WTC11 (cell line): ENCODE measurements at regions not wholly inside any gene's neighbourhood (a gene's known extent, or its start where the extent isn't known, plus 50 kb on each side); places are given as distances from the start of the nearest gene placed in this dataset.

Experiments
- ATAC-seq: fragments of 200-7000 bp; cut with Tn5 transposase; 2 replicates; pipeline ENCODE4 v1.10.0; 2021; ENCODE audit warnings: mild to moderate bottlenecking, moderate library complexity
- CTCF ChIA-PET: fragments of 300-600 bp; sonication (Branson Sonifier 250); formaldehyde crosslinking; loops from one replicate; lab custom pipeline; 2021; ENCODE audit warnings: antibody characterized with exemption; lab: Charles Lee
- POLR2A ChIA-PET: fragments of 350-600 bp; sonication (Branson Sonifier 250); formaldehyde crosslinking; loops from one replicate; lab custom pipeline; 2021; ENCODE audit warnings: antibody characterized with exemption; lab: Charles Lee
- DNase-seq: peaks from one replicate; pipeline ENCODE4 v3.0.0; 2021; ENCODE audit warnings: low spot score
- H3K27ac Mint-ChIP-seq: 2 replicates; pipeline ENCODE4 v1.8.0; 2021; ENCODE audit warnings: mixed read lengths
- H3K27me3 Mint-ChIP-seq: 2 replicates; pipeline ENCODE4 v1.8.0; 2021; ENCODE audit warnings: low read depth, mild to moderate bottlenecking, moderate library complexity, mixed read lengths
- H3K36me3 Mint-ChIP-seq: 2 replicates; pipeline ENCODE4 v1.8.0; 2021; ENCODE audit warnings: mixed read lengths
- H3K4me1 Mint-ChIP-seq: 2 replicates; pipeline ENCODE4 v1.8.0; 2022; ENCODE audit warnings: mixed read lengths
- H3K4me3 Mint-ChIP-seq: 2 replicates; pipeline ENCODE4 v1.8.0; 2021; ENCODE audit warnings: mild to moderate bottlenecking, moderate library complexity, mixed read lengths
- H3K9me3 Mint-ChIP-seq: 2 replicates; pipeline ENCODE4 v1.8.0; 2021; ENCODE audit warnings: mixed read lengths
- ELF4 ChIP-seq: sonication (generic); formaldehyde crosslinking; IDR thresholded peaks from 2 replicates; pipeline ENCODE4 v1.8.1; 2022; ENCODE audit warnings: low read depth, mild to moderate bottlenecking, moderate library complexity, missing genetic modification reagents
- ESRRA ChIP-seq: sonication (generic); formaldehyde crosslinking; IDR thresholded peaks from 2 replicates; pipeline ENCODE4 v1.8.1; 2022; ENCODE audit warnings: mild to moderate bottlenecking, missing genetic modification reagents, borderline replicate concordance
- ETV6 ChIP-seq: sonication (generic); formaldehyde crosslinking; IDR thresholded peaks from 2 replicates; pipeline ENCODE4 v1.8.1; 2022; ENCODE audit warnings: mild to moderate bottlenecking, missing genetic modification reagents
- GTF2I ChIP-seq: fragments of 250-450 bp; sonication (Bioruptor Pico); conservative IDR thresholded peaks from 2 replicates; pipeline ENCODE4 v1.4.0; 2021; ENCODE audit warnings: mild to moderate bottlenecking
- NFATC4 ChIP-seq: fragments of 250-450 bp; sonication (Bioruptor Pico); IDR thresholded peaks from 2 replicates; pipeline ENCODE4 v1.9.0; 2021; ENCODE audit warnings: mild to moderate bottlenecking
- NFYB ChIP-seq: sonication (generic); formaldehyde crosslinking; conservative IDR thresholded peaks from 2 replicates; pipeline ENCODE4 v1.8.0; 2022; ENCODE audit warnings: low read depth, missing genetic modification reagents
- NR3C1 ChIP-seq: sonication (generic); formaldehyde crosslinking; conservative IDR thresholded peaks from 2 replicates; pipeline ENCODE4 v1.8.1; 2023; ENCODE audit warnings: low read depth, mild to moderate bottlenecking, missing genetic modification reagents
- PRRX2 ChIP-seq: fragments of 250-450 bp; sonication (Bioruptor Pico); IDR thresholded peaks from 2 replicates; pipeline ENCODE4 v1.8.0; 2021; ENCODE audit warnings: mild to moderate bottlenecking
- RORB ChIP-seq: fragments of 250-450 bp; sonication (Bioruptor Pico); IDR thresholded peaks from 2 replicates; pipeline ENCODE4 v1.9.0; 2021; ENCODE audit warnings: mild to moderate bottlenecking
- SP1 ChIP-seq: sonication (generic); formaldehyde crosslinking; conservative IDR thresholded peaks from 2 replicates; pipeline ENCODE4 v1.8.1; 2022; ENCODE audit warnings: missing genetic modification reagents
- TCF7 ChIP-seq: sonication (generic); formaldehyde crosslinking; IDR thresholded peaks from 2 replicates; pipeline ENCODE4 v1.8.0; 2022; ENCODE audit warnings: mild to moderate bottlenecking, low read depth, missing genetic modification reagents, moderate library complexity
- TEAD1 ChIP-seq: sonication (generic); formaldehyde crosslinking; IDR thresholded peaks from 2 replicates; pipeline ENCODE4 v1.8.0; 2022; ENCODE audit warnings: mild to moderate bottlenecking, missing genetic modification reagents
- TP53 ChIP-seq: sonication (generic); formaldehyde crosslinking; IDR thresholded peaks from 2 replicates; pipeline ENCODE4 v1.8.1; 2023; ENCODE audit warnings: mild to moderate bottlenecking, missing genetic modification reagents
- ZBTB21 ChIP-seq: sonication (generic); formaldehyde crosslinking; IDR thresholded peaks from 2 replicates; pipeline ENCODE4 v1.8.1; 2023; ENCODE audit warnings: mild to moderate bottlenecking, missing genetic modification reagents, borderline replicate concordance
- ZNF121 ChIP-seq: sonication (generic); formaldehyde crosslinking; IDR thresholded peaks from 2 replicates; pipeline ENCODE4 v1.8.0; 2023; ENCODE audit warnings: missing genetic modification reagents
- TF ChIP-seq, protein P1 (sequence below): sonication (generic); formaldehyde crosslinking; IDR thresholded peaks from 2 replicates; pipeline ENCODE4 v1.8.0; 2023; ENCODE audit warnings: mild to moderate bottlenecking, missing genetic modification reagents
- TF ChIP-seq, protein P2 (sequence below): fragments of 250-450 bp; sonication (Bioruptor Pico); IDR thresholded peaks from 2 replicates; pipeline ENCODE4 v1.9.0; 2021; ENCODE audit warnings: mild to moderate bottlenecking
- TF ChIP-seq, protein P3 (sequence below): fragments of 250-450 bp; sonication (Bioruptor Pico); IDR thresholded peaks from 2 replicates; pipeline ENCODE4 v1.9.0; 2021; ENCODE audit warnings: moderate library complexity, mild to moderate bottlenecking, inconsistent platforms, borderline replicate concordance
- TF ChIP-seq, protein P4 (sequence below): fragments of 250-450 bp; sonication (Bioruptor Pico); IDR thresholded peaks from 2 replicates; pipeline ENCODE4 v1.9.0; 2021; ENCODE audit warnings: mild to moderate bottlenecking
- TF ChIP-seq, protein P5 (sequence below): sonication (generic); formaldehyde crosslinking; IDR thresholded peaks from 2 replicates; pipeline ENCODE4 v1.8.0; 2022; ENCODE audit warnings: mild to moderate bottlenecking, missing genetic modification reagents
- TF ChIP-seq, protein P6 (sequence below): sonication (generic); formaldehyde crosslinking; IDR thresholded peaks from 2 replicates; pipeline ENCODE4 v1.8.1; 2023; ENCODE audit warnings: mild to moderate bottlenecking, missing genetic modification reagents
- TF ChIP-seq, protein P7 (sequence below): sonication (generic); formaldehyde crosslinking; IDR thresholded peaks from 2 replicates; pipeline ENCODE4 v1.8.1; 2022; ENCODE audit warnings: low read depth, mild to moderate bottlenecking, moderate library complexity, missing genetic modification reagents, borderline replicate concordance

DNA sequence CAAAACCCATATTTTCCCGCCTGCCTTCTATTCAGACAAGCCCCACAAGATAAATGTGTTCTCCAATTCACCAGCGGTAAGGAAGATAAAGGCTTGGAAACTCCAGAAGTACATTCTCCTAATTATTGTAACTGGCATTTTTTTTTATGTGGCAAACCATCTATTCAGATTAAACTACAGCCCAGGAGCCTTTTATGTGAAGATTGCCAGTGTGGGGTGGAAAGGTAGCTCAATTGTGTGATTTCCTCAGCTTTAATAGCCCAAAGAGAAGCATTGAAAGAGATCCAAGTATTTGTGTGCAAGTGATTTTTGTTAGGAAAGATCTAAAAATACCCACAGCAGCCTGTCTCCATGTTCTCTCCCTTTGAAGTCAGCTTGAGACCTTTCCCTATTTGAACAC lies 451.4 kb upstream of the CCL2 start (continued):
- TF ChIP-seq, protein P1, sequence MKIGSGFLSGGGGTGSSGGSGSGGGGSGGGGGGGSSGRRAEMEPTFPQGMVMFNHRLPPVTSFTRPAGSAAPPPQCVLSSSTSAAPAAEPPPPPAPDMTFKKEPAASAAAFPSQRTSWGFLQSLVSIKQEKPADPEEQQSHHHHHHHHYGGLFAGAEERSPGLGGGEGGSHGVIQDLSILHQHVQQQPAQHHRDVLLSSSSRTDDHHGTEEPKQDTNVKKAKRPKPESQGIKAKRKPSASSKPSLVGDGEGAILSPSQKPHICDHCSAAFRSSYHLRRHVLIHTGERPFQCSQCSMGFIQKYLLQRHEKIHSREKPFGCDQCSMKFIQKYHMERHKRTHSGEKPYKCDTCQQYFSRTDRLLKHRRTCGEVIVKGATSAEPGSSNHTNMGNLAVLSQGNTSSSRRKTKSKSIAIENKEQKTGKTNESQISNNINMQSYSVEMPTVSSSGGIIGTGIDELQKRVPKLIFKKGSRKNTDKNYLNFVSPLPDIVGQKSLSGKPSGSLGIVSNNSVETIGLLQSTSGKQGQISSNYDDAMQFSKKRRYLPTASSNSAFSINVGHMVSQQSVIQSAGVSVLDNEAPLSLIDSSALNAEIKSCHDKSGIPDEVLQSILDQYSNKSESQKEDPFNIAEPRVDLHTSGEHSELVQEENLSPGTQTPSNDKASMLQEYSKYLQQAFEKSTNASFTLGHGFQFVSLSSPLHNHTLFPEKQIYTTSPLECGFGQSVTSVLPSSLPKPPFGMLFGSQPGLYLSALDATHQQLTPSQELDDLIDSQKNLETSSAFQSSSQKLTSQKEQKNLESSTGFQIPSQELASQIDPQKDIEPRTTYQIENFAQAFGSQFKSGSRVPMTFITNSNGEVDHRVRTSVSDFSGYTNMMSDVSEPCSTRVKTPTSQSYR = no peak
- TF ChIP-seq, protein P2, sequence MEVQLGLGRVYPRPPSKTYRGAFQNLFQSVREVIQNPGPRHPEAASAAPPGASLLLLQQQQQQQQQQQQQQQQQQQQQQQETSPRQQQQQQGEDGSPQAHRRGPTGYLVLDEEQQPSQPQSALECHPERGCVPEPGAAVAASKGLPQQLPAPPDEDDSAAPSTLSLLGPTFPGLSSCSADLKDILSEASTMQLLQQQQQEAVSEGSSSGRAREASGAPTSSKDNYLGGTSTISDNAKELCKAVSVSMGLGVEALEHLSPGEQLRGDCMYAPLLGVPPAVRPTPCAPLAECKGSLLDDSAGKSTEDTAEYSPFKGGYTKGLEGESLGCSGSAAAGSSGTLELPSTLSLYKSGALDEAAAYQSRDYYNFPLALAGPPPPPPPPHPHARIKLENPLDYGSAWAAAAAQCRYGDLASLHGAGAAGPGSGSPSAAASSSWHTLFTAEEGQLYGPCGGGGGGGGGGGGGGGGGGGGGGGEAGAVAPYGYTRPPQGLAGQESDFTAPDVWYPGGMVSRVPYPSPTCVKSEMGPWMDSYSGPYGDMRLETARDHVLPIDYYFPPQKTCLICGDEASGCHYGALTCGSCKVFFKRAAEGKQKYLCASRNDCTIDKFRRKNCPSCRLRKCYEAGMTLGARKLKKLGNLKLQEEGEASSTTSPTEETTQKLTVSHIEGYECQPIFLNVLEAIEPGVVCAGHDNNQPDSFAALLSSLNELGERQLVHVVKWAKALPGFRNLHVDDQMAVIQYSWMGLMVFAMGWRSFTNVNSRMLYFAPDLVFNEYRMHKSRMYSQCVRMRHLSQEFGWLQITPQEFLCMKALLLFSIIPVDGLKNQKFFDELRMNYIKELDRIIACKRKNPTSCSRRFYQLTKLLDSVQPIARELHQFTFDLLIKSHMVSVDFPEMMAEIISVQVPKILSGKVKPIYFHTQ (CRISPR knock-in tag) = no peak

DNA sequence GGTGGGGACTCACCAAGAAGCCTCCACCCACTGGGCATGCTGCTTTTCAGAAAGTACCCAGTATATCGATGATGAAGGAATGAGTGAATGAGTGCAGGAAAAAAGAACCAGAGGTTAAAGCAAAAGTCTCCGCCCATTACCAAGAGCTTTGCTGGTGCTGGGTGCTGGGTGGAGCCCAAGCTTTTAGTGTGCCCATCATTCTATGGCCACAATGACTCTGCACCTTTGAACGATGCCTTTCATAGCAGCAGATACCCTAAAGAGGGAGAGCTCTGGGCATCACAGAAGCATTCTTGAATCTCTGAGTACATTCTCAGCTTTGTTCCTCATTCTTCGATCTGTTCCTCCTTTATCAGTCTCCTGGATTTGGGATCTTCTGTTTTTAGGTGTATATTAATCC lies 450.7 kb upstream of the CCL2 start:
- ChIA-PET CTCF (interaction anchor here (1.1 to 1.4 kb wide), 2 partner anchors 25 to 342 kb away, joined by 4 read pairs; no protein-coding TSS in a partner anchor), POLR2A (no interaction called here)
- peaks cover 1% of the 10 kb centered on the region for H3K27me3 Mint-ChIP-seq
- no peak overlapping the region for H3K4me3 Mint-ChIP-seq
- no peak overlapping the region for H3K27ac Mint-ChIP-seq
- H3K4me1 Mint-ChIP-seq = peaks cover 36% of the 10 kb centered on the region
- TF ChIP-seq, protein P3, sequence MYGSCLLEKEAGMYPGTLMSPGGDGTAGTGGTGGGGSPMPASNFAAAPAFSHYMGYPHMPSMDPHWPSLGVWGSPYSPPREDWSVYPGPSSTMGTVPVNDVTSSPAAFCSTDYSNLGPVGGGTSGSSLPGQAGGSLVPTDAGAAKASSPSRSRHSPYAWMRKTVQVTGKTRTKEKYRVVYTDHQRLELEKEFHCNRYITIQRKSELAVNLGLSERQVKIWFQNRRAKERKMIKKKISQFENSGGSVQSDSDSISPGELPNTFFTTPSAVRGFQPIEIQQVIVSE = no peak
- no peak for TF ChIP-seq GTF2I (CRISPR knock-in tag)
- no peak for TF ChIP-seq NFATC4 (CRISPR knock-in tag)
- H3K36me3 Mint-ChIP-seq = no peaks in the 10 kb centered on the region
- DNase-seq = no peak
- no peaks in the 10 kb centered on the region; the same call in 1 of the 2 replicates for H3K9me3 Mint-ChIP-seq
- no peak for ATAC-seq

DNA sequence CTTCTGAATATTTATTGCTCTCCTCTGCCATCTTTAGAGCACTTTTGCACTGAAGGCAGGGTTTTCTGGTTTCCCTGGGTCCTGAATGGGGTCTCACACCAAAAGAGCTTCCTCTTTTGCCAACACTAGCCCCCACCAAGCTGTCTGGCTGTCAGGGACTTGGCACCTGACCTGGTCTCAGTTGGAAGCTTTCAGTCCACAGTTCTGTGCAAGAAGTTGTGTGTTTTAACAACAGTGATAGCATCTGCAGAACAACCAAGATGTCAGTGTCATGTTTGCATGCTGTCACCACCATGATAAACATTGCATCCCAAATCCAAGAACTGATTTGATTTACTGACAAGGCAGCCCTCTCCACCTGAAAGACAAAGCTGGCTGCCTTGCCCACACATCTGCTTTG lies 448.5 kb upstream of the CCL2 start:
- Mint-ChIP-seq H3K4me1 (peaks cover 42% of the 10 kb centered on the region), H3K36me3 (no peaks in the 10 kb centered on the region), H3K9me3 (no peaks in the 10 kb centered on the region; the same call in 1 of the 2 replicates), H3K4me3 (no peak overlapping the region), H3K27me3 (no peaks in the 10 kb centered on the region; the same call in 1 of the 2 replicates), H3K27ac (no peak overlapping the region; the same call in 1 of the 2 replicates)
- DNase-seq = no peak
- ATAC-seq = no peak
- ChIA-PET CTCF (interaction anchor here (1.2 kb wide), 1 partner anchor 139 kb away, joined by 3 read pairs; no protein-coding TSS in a partner anchor), POLR2A (no interaction called here)
- TF ChIP-seq, protein P4, sequence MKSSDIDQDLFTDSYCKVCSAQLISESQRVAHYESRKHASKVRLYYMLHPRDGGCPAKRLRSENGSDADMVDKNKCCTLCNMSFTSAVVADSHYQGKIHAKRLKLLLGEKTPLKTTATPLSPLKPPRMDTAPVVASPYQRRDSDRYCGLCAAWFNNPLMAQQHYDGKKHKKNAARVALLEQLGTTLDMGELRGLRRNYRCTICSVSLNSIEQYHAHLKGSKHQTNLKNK (CRISPR knock-in tag) = no peak
- TF ChIP-seq, protein P5, sequence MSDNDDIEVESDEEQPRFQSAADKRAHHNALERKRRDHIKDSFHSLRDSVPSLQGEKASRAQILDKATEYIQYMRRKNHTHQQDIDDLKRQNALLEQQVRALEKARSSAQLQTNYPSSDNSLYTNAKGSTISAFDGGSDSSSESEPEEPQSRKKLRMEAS (CRISPR knock-in tag) = no peak
- TF ChIP-seq TEAD1 (CRISPR knock-in tag) = no peak

DNA sequence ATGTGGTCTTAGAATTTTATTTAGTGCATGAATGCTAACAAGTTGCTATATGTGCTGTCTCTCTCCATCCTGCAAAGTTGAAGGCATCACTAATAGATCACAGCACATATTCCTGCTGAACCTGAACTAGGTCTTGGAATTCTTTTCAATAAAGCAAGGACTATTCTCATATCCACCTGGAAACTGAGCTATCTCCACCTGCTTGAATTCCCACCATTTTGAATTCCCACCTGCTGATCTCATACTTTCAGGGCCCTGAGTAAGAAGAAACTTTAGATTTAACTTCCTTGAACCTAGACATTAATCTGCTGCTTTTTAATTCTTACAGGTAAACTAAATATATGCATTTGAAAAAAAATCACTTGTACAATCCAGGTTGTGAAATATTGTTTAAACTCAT lies 445.3 kb upstream of the CCL2 start:
- no peaks in the 10 kb centered on the region; the same call in 1 of the 2 replicates for H3K27me3 Mint-ChIP-seq
- ATAC-seq = no peak
- CTCF ChIA-PET = interaction anchor here (1.8 kb wide), 1 partner anchor 159 kb away, joined by 3 read pairs; no protein-coding TSS in a partner anchor
- TF ChIP-seq NFYB (no peak), ZNF121 (no peak), RORB (CRISPR knock-in tag) (no peak), ETV6 (CRISPR knock-in tag) (no peak), SP1 (CRISPR knock-in tag) (no peak), ESRRA (CRISPR knock-in tag) (no peak), TCF7 (no peak), ELF4 (CRISPR knock-in tag) (no peak), ZBTB21 (CRISPR knock-in tag) (no peak), TP53 (CRISPR knock-in tag) (no peak), PRRX2 (CRISPR knock-in tag) (no peak), NR3C1 (no peak)
- TF ChIP-seq, protein P6, sequence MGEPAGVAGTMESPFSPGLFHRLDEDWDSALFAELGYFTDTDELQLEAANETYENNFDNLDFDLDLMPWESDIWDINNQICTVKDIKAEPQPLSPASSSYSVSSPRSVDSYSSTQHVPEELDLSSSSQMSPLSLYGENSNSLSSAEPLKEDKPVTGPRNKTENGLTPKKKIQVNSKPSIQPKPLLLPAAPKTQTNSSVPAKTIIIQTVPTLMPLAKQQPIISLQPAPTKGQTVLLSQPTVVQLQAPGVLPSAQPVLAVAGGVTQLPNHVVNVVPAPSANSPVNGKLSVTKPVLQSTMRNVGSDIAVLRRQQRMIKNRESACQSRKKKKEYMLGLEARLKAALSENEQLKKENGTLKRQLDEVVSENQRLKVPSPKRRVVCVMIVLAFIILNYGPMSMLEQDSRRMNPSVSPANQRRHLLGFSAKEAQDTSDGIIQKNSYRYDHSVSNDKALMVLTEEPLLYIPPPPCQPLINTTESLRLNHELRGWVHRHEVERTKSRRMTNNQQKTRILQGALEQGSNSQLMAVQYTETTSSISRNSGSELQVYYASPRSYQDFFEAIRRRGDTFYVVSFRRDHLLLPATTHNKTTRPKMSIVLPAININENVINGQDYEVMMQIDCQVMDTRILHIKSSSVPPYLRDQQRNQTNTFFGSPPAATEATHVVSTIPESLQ (CRISPR knock-in tag) = no peak
- TF ChIP-seq, protein P7, sequence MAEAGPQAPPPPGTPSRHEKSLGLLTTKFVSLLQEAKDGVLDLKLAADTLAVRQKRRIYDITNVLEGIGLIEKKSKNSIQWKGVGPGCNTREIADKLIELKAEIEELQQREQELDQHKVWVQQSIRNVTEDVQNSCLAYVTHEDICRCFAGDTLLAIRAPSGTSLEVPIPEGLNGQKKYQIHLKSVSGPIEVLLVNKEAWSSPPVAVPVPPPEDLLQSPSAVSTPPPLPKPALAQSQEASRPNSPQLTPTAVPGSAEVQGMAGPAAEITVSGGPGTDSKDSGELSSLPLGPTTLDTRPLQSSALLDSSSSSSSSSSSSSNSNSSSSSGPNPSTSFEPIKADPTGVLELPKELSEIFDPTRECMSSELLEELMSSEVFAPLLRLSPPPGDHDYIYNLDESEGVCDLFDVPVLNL = no peak

More for the DNA sequence above, 445.3 kb upstream of the CCL2 start:
- POLR2A ChIA-PET = no interaction called here
- H3K9me3 Mint-ChIP-seq = no peaks in the 10 kb centered on the region; the same call in 1 of the 2 replicates
- DNase-seq = no peak
- H3K27ac Mint-ChIP-seq = no peak overlapping the region
- H3K4me3 Mint-ChIP-seq = no peak overlapping the region
- peaks cover 43% of the 10 kb centered on the region for H3K4me1 Mint-ChIP-seq
- H3K36me3 Mint-ChIP-seq = no peaks in the 10 kb centered on the region
